Gastroesophageal sphincter (tissue), 4 donors: ENCODE measurements at regions not wholly inside any gene's neighbourhood (a gene's known extent, or its start where the extent isn't known, plus 50 kb on each side); places are given as distances from the start of the nearest gene placed in this dataset.

Experiments used
- ATAC-seq: fragments of 150-250 bp; one replicate; pipeline ENCODE4 v1.9.1; 2016; ENCODE audit warnings: mild to moderate bottlenecking, moderate library complexity
- H3K27ac ChIP-seq, 4 donors: fragments of 200-600 bp; sonication (generic) in 3 of 4; 1 replicate in 3 of 4; 2 replicates in 1 of 4; pipeline ENCODE4 v1.5.1; 2016 to 2019
- H3K27me3 ChIP-seq: fragments of 200-600 bp; sonication (generic); one replicate; pipeline ENCODE4 v1.5.1; 2019
- H3K36me3 ChIP-seq, 2 donors: fragments of 200-600 bp; sonication (generic); one replicate each; pipeline ENCODE4 v1.5.1; 2019; ENCODE audit warnings: control low read depth in 1 of 2
- H3K4me1 ChIP-seq, 3 donors: fragments of 200-600 bp; sonication (generic); 1 replicate in 2 of 3; 2 replicates in 1 of 3; pipeline ENCODE4 v1.5.1; 2016 to 2019; ENCODE audit warnings: control low read depth in 2 of 3
- H3K4me3 ChIP-seq, 2 donors: fragments of 200-600 bp; sonication (generic); one replicate each; pipeline ENCODE4 v1.5.1; 2019; ENCODE audit warnings: mild to moderate bottlenecking in 1 of 2, moderate library complexity in 1 of 2
- H3K9me3 ChIP-seq, 3 donors: fragments of 200-600 bp; sonication (generic); one replicate each; pipeline ENCODE4 v1.5.1; 2017 to 2019; ENCODE audit warnings: control low read depth in 2 of 3
- EP300 ChIP-seq: sonication (generic); formaldehyde crosslinking; IDR thresholded peaks from one replicate; pipeline ENCODE4 v1.6.1; 2017; ENCODE audit warnings: antibody characterized with exemption, mild to moderate bottlenecking
- POLR2A ChIP-seq, 2 donors: fragments of 450-650 bp; IDR thresholded peaks; one replicate each; pipeline ENCODE4 v1.6.1; 2017; ENCODE audit warnings: antibody characterized with exemption in 2 of 2, mild to moderate bottlenecking in 2 of 2, moderate library complexity in 1 of 2
- POLR2AphosphoS5 ChIP-seq: sonication (generic); formaldehyde crosslinking; IDR thresholded peaks from one replicate; pipeline ENCODE4 v1.6.1; 2017; ENCODE audit warnings: antibody characterized with exemption
- WGBS, 2 donors: methylation state at CpG; one replicate each; pipeline ENCODE4 v1.1.5; 2018; ENCODE audit warnings: low coverage in 1 of 2; 5-methylcytosine and 5-hydroxymethylcytosine counted together
- TF ChIP-seq, protein P1 (sequence below), 4 experiments: fragments of 200-600 bp in 2 of 4; fragments of 450-650 bp in 2 of 4; sonication (generic) in 1 of 4; IDR thresholded peaks; one replicate each; pipeline ENCODE4 v1.5.1; 2017 to 2019; ENCODE audit warnings: antibody characterized with exemption in 4 of 4, mild to moderate bottlenecking in 2 of 4, moderate library complexity in 2 of 4

DNA sequence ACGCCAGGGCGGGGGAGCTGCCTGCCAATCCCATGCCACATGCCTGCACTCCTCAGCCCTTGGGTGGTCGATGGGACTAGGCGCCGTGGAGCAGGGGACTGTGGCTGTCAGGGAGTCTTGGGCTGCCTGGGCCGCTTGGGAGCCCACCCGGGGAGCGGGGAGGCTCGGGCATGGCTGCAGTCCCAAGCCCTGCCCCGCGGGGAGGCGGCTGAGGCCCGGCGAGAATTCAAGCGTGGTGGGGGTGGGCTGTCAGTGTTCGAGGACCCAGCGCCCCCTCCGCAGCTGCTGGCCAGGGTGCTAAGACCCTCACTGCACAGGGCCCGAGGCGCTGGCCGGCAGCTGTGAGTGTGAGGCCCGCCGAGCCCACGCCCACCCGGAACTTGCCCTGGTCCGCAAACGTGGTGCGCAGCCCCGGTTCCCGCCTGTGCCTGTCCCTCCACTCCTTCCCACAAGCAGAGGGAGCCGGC lies 83.2 kb upstream of the DMRTA1 start:
- H3K9me3 ChIP-seq, result peaks cover 0 to 18% (median 0%) of the 10 kb centered on the region in 3 donors
- no peaks in the 10 kb centered on the region for H3K4me1 ChIP-seq
- no peak overlapping the region for H3K27ac ChIP-seq
- no peak overlapping the region for H3K4me3 ChIP-seq
- no peaks in the 10 kb centered on the region for H3K27me3 ChIP-seq
- TF ChIP-seq EP300 (no peak), POLR2AphosphoS5 (no peak), POLR2A (IDR thresholded peaks at IDR 0.05) (no peak)
- TF ChIP-seq, protein P1, sequence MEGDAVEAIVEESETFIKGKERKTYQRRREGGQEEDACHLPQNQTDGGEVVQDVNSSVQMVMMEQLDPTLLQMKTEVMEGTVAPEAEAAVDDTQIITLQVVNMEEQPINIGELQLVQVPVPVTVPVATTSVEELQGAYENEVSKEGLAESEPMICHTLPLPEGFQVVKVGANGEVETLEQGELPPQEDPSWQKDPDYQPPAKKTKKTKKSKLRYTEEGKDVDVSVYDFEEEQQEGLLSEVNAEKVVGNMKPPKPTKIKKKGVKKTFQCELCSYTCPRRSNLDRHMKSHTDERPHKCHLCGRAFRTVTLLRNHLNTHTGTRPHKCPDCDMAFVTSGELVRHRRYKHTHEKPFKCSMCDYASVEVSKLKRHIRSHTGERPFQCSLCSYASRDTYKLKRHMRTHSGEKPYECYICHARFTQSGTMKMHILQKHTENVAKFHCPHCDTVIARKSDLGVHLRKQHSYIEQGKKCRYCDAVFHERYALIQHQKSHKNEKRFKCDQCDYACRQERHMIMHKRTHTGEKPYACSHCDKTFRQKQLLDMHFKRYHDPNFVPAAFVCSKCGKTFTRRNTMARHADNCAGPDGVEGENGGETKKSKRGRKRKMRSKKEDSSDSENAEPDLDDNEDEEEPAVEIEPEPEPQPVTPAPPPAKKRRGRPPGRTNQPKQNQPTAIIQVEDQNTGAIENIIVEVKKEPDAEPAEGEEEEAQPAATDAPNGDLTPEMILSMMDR (IDR thresholded peaks at IDR 0.05), result no peak
- no CpG with 5 or more reads among the region's 31 CpGs for WGBS, 2 donors
- H3K36me3 ChIP-seq, result no peaks in the 10 kb centered on the region
- ATAC-seq, result no peak

DNA sequence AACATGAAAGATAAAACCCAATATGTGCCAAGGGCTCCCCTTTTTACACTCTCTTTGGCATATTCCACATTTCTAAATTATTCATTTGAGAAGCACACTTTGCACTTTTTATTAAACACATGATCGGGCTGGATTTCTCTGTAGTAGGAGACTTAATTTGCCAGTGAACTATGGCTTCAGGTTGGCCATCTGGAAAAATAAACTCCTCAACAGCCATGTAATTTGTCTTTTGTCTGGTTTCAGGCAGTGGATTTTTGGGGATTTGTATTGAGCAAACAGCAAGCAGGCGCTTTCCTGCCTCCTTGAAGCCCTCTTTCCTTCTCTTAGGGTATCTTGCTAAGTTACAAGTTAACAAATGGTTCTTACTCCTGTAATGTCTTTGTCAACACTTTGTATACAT lies 73.0 kb upstream of the DMRTA1 start:
- no peaks in the 10 kb centered on the region for H3K27me3 ChIP-seq
- H3K9me3 ChIP-seq, result no peaks in the 10 kb centered on the region
- H3K27ac ChIP-seq, result no peak overlapping the region
- no peaks in the 10 kb centered on the region for H3K4me1 ChIP-seq
- TF ChIP-seq, protein P1 (IDR thresholded peaks at IDR 0.05), result no peak
- no peak for TF ChIP-seq POLR2AphosphoS5
- TF ChIP-seq POLR2A (IDR thresholded peaks at IDR 0.05), result no peak
- no peak for TF ChIP-seq EP300
- no peak for ATAC-seq
- no peak overlapping the region for H3K4me3 ChIP-seq
- no peaks in the 10 kb centered on the region for H3K36me3 ChIP-seq
- WGBS, 2 donors, result 33 to 69% methylated on average over 2 of the region's 2 CpGs

DNA sequence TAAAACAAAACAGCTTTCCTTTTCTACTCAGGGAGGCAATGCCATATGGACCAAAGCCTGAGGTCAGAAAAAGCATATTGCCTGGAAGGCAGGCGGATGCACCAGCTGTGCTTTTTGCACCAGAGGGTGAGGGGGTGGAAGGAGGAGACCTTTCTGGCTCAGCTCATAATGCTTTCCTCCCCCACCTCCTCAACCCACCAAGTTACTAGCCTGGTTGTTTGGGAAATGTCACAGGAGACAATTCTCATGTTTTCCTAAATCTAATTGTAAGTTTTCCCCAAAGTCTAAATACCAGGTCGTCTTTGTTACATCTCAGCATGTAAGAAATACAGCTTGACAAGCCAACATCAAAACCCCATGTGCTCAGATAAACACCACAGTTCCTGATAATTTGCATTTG lies 72.6 kb upstream of the DMRTA1 start:
- 27 to 40% methylated on average over 1 to 2 of the region's 2 CpGs for WGBS, 2 donors
- H3K4me1 ChIP-seq, result no peaks in the 10 kb centered on the region
- TF ChIP-seq EP300 (no peak), POLR2A (IDR thresholded peaks at IDR 0.05) (no peak)
- TF ChIP-seq, protein P1 (IDR thresholded peaks at IDR 0.05), result no peak
- no peak overlapping the region for H3K4me3 ChIP-seq
- H3K36me3 ChIP-seq, result no peaks in the 10 kb centered on the region
- no peak for ATAC-seq
- H3K27me3 ChIP-seq, result no peaks in the 10 kb centered on the region
- H3K27ac ChIP-seq, result no peak overlapping the region
- H3K9me3 ChIP-seq, result no peaks in the 10 kb centered on the region

DNA sequence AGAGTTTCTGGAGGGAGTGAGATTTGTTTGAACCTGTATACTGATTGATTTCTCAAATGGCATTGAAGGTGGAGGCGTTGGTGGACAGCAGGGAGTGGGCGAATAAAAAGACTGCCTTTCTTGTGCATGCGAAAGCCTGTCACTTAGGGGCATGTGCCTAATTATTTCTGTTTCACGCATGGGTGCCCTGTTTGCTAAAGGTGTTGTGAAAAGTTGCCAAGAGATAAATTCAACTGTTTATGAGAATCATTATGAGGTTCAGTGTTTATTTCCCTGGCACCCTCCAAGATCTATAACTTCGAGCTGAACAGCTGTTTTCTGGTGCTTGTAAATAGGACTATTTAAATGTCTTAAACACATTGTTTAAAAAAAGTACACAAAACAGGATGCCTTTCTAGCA lies 67.4 kb upstream of the DMRTA1 start:
- no peak overlapping the region for H3K27ac ChIP-seq
- H3K4me3 ChIP-seq, result no peak overlapping the region
- H3K36me3 ChIP-seq, result no peaks in the 10 kb centered on the region
- H3K9me3 ChIP-seq, result no peaks in the 10 kb centered on the region
- no peak for ATAC-seq
- no peaks in the 10 kb centered on the region for H3K27me3 ChIP-seq
- no peak for TF ChIP-seq POLR2AphosphoS5
- TF ChIP-seq POLR2A (IDR thresholded peaks at IDR 0.05), result no peak
- H3K4me1 ChIP-seq, result no peaks in the 10 kb centered on the region
- 48 to 67% methylated on average over 5 of the region's 5 CpGs for WGBS, 2 donors

DNA sequence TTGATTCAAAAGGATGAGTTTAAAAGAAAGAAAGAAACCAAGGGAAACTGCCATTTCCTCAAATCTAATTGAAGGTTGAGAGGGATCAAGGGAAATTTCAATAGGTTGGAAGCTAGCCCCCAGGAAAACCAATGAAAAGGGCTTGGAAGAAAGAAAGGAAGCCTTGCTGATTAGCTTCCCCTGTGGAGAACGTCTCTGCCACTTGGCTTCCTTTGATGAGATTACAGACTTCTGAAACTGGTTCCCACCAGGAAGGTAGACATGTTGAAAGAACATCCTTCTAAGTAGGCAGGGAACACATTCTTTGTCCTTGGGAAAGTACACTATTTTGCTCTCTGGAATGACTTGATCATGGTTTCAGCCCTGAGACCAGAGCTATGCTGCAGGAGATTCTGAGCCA lies 65.5 kb upstream of the DMRTA1 start:
- 36 to 60% methylated on average over 1 of the region's 1 CpG for WGBS, 2 donors
- no peak for ATAC-seq

More for the DNA sequence above, 65.5 kb upstream of the DMRTA1 start:
- no peaks in the 10 kb centered on the region for H3K36me3 ChIP-seq
- no peak overlapping the region for H3K4me3 ChIP-seq
- H3K27me3 ChIP-seq, result no peaks in the 10 kb centered on the region
- TF ChIP-seq POLR2AphosphoS5 (no peak), POLR2A (IDR thresholded peaks at IDR 0.05) (no peak), EP300 (no peak)
- TF ChIP-seq, protein P1 (IDR thresholded peaks at IDR 0.05), result no peak
- H3K27ac ChIP-seq, result no peak overlapping the region
- H3K9me3 ChIP-seq, result no peaks in the 10 kb centered on the region
- H3K4me1 ChIP-seq, result no peaks in the 10 kb centered on the region
